H1 (cell line): ENCODE measurements at regions not wholly inside any gene's neighbourhood (a gene's known extent, or its start where the extent isn't known, plus 50 kb on each side); places are given as distances from the start of the nearest gene placed in this dataset.

Source experiments
- CTCF ChIA-PET: fragments of 300-600 bp; sonication (Branson Sonifier 250); formaldehyde crosslinking; loops from one replicate; lab custom pipeline; 2021; ENCODE audit not compliant: partially characterized antibody; lab: Charles Lee
- POLR2A ChIA-PET: fragments of 300-600 bp; sonication (Branson Sonifier 250); formaldehyde crosslinking; loops from one replicate; lab custom pipeline; 2021; ENCODE audit warnings: inconsistent platforms; ENCODE audit not compliant: partially characterized antibody; lab: Charles Lee
- DNase-seq, 2 experiments: peaks; one replicate each; pipeline versions ENCODE4 v3.0.0 to v3.0.0-alpha.2; 2010 to 2022; ENCODE audit warnings: low spot score in 2 of 2, low read depth in 1 of 2, mixed read lengths in 1 of 2
- FAIRE-seq: peaks from 2 replicates; lab custom pipeline; 2011; peaks lifted over from hg19 to GRCh38; lab: Jason Lieb, UNC
- H2AFZ ChIP-seq: 2 replicates; pipeline ENCODE4 v1.8.1; 2012; ENCODE audit warnings: low read length, inconsistent platforms
- H2AK5ac ChIP-seq: 2 replicates; pipeline ENCODE4 v1.6.1; 2013; ENCODE audit warnings: low read depth, low read length
- H2BK120ac ChIP-seq: replicated peaks from 2 replicates; pipeline ENCODE3; 2013; ENCODE audit warnings: low read depth, low read length, inconsistent platforms
- H2BK12ac ChIP-seq: 2 replicates; pipeline ENCODE4 v1.6.1; 2013; ENCODE audit warnings: low read depth, low read length
- H2BK15ac ChIP-seq: 2 replicates; pipeline ENCODE4 v1.6.1; 2013; ENCODE audit warnings: low read length
- H2BK20ac ChIP-seq: 2 replicates; pipeline ENCODE4 v1.6.1; 2013; ENCODE audit warnings: low read length
- H2BK5ac ChIP-seq: 2 replicates; pipeline ENCODE4 v1.6.1; 2013; ENCODE audit warnings: low read depth, low read length
- H3K14ac ChIP-seq: 2 replicates; pipeline ENCODE4 v1.6.1; 2013; ENCODE audit warnings: inconsistent platforms; ENCODE audit not compliant: insufficient read length
- H3K18ac ChIP-seq: 2 replicates; pipeline ENCODE4 v1.6.1; 2013; ENCODE audit warnings: low read length; ENCODE audit errors: extremely low read depth
- H3K23ac ChIP-seq: 2 replicates; pipeline ENCODE4 v1.6.1; 2013; ENCODE audit warnings: inconsistent platforms; ENCODE audit not compliant: insufficient read length
- H3K23me2 ChIP-seq: 2 replicates; pipeline ENCODE4 v1.6.1; 2013; ENCODE audit warnings: low read depth, low read length
- H3K27ac ChIP-seq: 2 replicates; pipeline ENCODE4 v1.6.1; 2011; ENCODE audit warnings: low read depth, low read length, inconsistent platforms
- H3K27me3 ChIP-seq, 4 experiments: replicated peaks in 1 of 4; 1 replicate in 1 of 4; 2 replicates in 3 of 4; pipeline versions ENCODE4 v1.6.1 to v1.8.1; 2011 to 2013; ENCODE audit warnings: low read length in 3 of 4, mild to moderate bottlenecking in 3 of 4, inconsistent platforms in 2 of 4, mixed read lengths in 2 of 4, moderate library complexity in 1 of 4; ENCODE audit not compliant: control insufficient read depth in 3 of 4, insufficient read depth in 3 of 4; ENCODE audit errors: extremely low read depth in 1 of 4
- H3K36me3 ChIP-seq, 4 experiments: 2 replicates each; pipeline versions ENCODE4 v1.6.1 to v1.8.1; 2011 to 2013; ENCODE audit warnings: mild to moderate bottlenecking in 4 of 4, low read length in 3 of 4, moderate library complexity in 2 of 4, control low read depth in 1 of 4, inconsistent platforms in 1 of 4; ENCODE audit not compliant: insufficient read depth in 4 of 4, control insufficient read depth in 2 of 4
- H3K4ac ChIP-seq: replicated peaks from 2 replicates; pipeline ENCODE3; 2013; ENCODE audit warnings: low read length, low read depth, mixed read lengths, inconsistent platforms; ENCODE audit not compliant: insufficient read length
- H3K4me1 ChIP-seq, 4 experiments: replicated peaks in 1 of 4; 1 replicate in 1 of 4; 2 replicates in 3 of 4; pipeline versions ENCODE4 v1.6.1 to v1.8.1; 2011 to 2013; ENCODE audit warnings: low read length in 3 of 4, inconsistent platforms in 2 of 4, mixed read lengths in 1 of 4; ENCODE audit not compliant: insufficient read depth in 4 of 4, control insufficient read depth in 3 of 4
- H3K4me2 ChIP-seq, 2 experiments: 2 replicates each; pipeline versions ENCODE4 v1.6.1 to v1.8.1; 2011 to 2013; ENCODE audit warnings: low read depth in 2 of 2, low read length in 2 of 2, control low read depth in 1 of 2, inconsistent platforms in 1 of 2, mild to moderate bottlenecking in 1 of 2; ENCODE audit not compliant: insufficient read depth in 1 of 2
- H3K4me3 ChIP-seq, 4 experiments: fragments of 200-600, 300-600 bp in 1 of 4; sonication (generic), shearing (Covaris generic), sonication (Bioruptor Twin) in 1 of 4; 2 replicates each; pipeline versions ENCODE4 v1.5.1 to v1.8.1; 2011 to 2016; ENCODE audit warnings: low read length in 4 of 4, low read depth in 3 of 4, control low read depth in 2 of 4, inconsistent platforms in 2 of 4, mild to moderate bottlenecking in 2 of 4, mixed read lengths in 1 of 4, moderate library complexity in 1 of 4; ENCODE audit not compliant: insufficient read depth in 2 of 4; ENCODE audit errors: extremely low read depth in 1 of 4
- H3K56ac ChIP-seq: replicated peaks from 2 replicates; pipeline ENCODE3; 2013; ENCODE audit warnings: low read depth, mild to moderate bottlenecking, mixed read lengths, low read length, inconsistent platforms; ENCODE audit not compliant: insufficient read length
- H3K79me1 ChIP-seq: 2 replicates; pipeline ENCODE4 v1.6.1; 2013; ENCODE audit warnings: low read depth, low read length, control low read depth
- H3K79me2 ChIP-seq, 2 experiments: 2 replicates each; pipeline versions ENCODE4 v1.6.1 to v1.8.1; 2012 to 2013; ENCODE audit warnings: low read length in 2 of 2, mild to moderate bottlenecking in 2 of 2, inconsistent platforms in 1 of 2; ENCODE audit not compliant: insufficient read depth in 2 of 2, control insufficient read depth in 1 of 2
- H3K9ac ChIP-seq, 4 experiments: replicated peaks in 1 of 4; 1 replicate in 1 of 4; 2 replicates in 3 of 4; pipeline versions ENCODE4 v1.6.1 to v1.8.1; 2011 to 2013; ENCODE audit warnings: low read depth in 3 of 4, low read length in 3 of 4, control low read depth in 2 of 4, mild to moderate bottlenecking in 2 of 4, moderate library complexity in 2 of 4, inconsistent platforms in 1 of 4; ENCODE audit errors: extremely low read depth in 1 of 4
- H3K9me3 ChIP-seq, 2 experiments: 2 replicates each; pipeline versions ENCODE4 v1.6.1 to v1.8.1; 2012 to 2013; ENCODE audit warnings: mild to moderate bottlenecking in 2 of 2, moderate library complexity in 2 of 2, control low read depth in 1 of 2, inconsistent platforms in 1 of 2, low read depth in 1 of 2, low read length in 1 of 2, mixed read lengths in 1 of 2; ENCODE audit not compliant: insufficient read depth in 2 of 2
- H4K20me1 ChIP-seq, 2 experiments: replicated peaks in 1 of 2; 2 replicates each; pipeline versions ENCODE3 to v1.8.1; 2011 to 2013; ENCODE audit warnings: inconsistent platforms in 2 of 2, low read length in 2 of 2, mild to moderate bottlenecking in 1 of 2; ENCODE audit not compliant: insufficient read depth in 2 of 2, control insufficient read depth in 1 of 2
- H4K5ac ChIP-seq: 2 replicates; pipeline ENCODE4 v1.6.1; 2013; ENCODE audit warnings: low read length, low read depth, mixed read lengths, inconsistent platforms; ENCODE audit not compliant: insufficient read length
- H4K8ac ChIP-seq: 2 replicates; pipeline ENCODE4 v1.8.0; 2013; ENCODE audit warnings: mild to moderate bottlenecking, moderate library complexity, low read length, inconsistent platforms; ENCODE audit not compliant: insufficient read depth; ENCODE audit errors: extremely low read depth
- H4K91ac ChIP-seq: replicated peaks from 2 replicates; pipeline ENCODE3; 2013; ENCODE audit warnings: low read length, mixed read lengths, inconsistent platforms; ENCODE audit not compliant: insufficient read length
- BRCA1 ChIP-seq: IDR thresholded peaks from 2 replicates; pipeline ENCODE4 v1.6.1; 2012; ENCODE audit warnings: low read depth, low read length, improper control_type of control experiment
- CHD1 ChIP-seq: IDR thresholded peaks from 2 replicates; pipeline ENCODE4 v1.6.1; 2012; ENCODE audit warnings: low read depth, low read length, improper control_type of control experiment
- EP300 ChIP-seq, 2 experiments: IDR thresholded peaks; 1 replicate in 1 of 2; 2 replicates in 1 of 2; pipeline ENCODE4 v1.6.1; 2011 to 2012; ENCODE audit warnings: low read depth in 2 of 2, low read length in 2 of 2, mild to moderate bottlenecking in 2 of 2, borderline replicate concordance in 1 of 2, inconsistent platforms in 1 of 2, moderate library complexity in 1 of 2
- GABPA ChIP-seq: IDR thresholded peaks from 2 replicates; pipeline ENCODE4 v1.6.1; 2011; ENCODE audit warnings: mild to moderate bottlenecking, low read length, moderate library complexity, borderline replicate concordance; ENCODE audit not compliant: insufficient read depth
- RXRA ChIP-seq: IDR thresholded peaks from 2 replicates; pipeline ENCODE4 v1.6.1; 2011; ENCODE audit warnings: low read depth, mild to moderate bottlenecking, low read length, moderate library complexity; ENCODE audit not compliant: insufficient read depth
- SIRT6 ChIP-seq: IDR thresholded peaks from one replicate; pipeline ENCODE4 v1.7.1; 2012; ENCODE audit warnings: low read length, inconsistent platforms
- TBP ChIP-seq: IDR thresholded peaks from 2 replicates; pipeline ENCODE4 v1.6.1; 2011; ENCODE audit warnings: low read depth, low read length, improper control_type of control experiment
- WGBS, 2 experiments: shearing (Covaris generic) in 1 of 2; methylation state at CpG; one replicate each; pipeline versions ENCODE4 v1.1.6 to v1.1.7; 2013 to 2015; ENCODE audit warnings: low lambda C conversion rate in 2 of 2, mixed read lengths in 2 of 2, inconsistent platforms in 1 of 2, low coverage in 1 of 2, missing lambda C conversion rate in 1 of 2; ENCODE audit not compliant: insufficient replicate concordance in 2 of 2, insufficient coverage in 1 of 2, insufficient read length in 1 of 2; ENCODE audit errors: extremely low coverage in 1 of 2, missing lambda C conversion rate in 1 of 2; 5-methylcytosine and 5-hydroxymethylcytosine counted together
- TF ChIP-seq, protein P1 (sequence below): IDR thresholded peaks from 2 replicates; pipeline ENCODE4 v1.6.1; 2011; ENCODE audit warnings: low read depth, mild to moderate bottlenecking, low read length; ENCODE audit not compliant: insufficient read depth
- TF ChIP-seq, protein P2 (sequence below): IDR thresholded peaks from 2 replicates; pipeline ENCODE4 v1.6.1; 2012; ENCODE audit warnings: inconsistent platforms

DNA sequence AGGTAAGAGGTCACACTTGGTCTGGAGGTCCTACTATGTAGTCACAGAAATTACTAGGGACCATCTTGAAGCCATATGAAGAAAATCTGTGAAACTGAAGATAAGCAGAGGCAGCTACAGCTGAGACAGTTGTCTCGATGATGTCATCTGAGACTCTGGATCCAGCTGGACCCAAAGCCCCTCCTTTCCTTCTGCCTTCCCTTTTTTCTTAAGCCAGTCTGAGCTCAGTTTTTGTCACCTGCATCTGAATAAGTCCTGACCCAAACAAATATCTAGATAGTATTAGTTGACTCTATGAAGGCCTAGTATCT is 143.3 kb downstream of the ETS2 start:
- Histone ChIP-seq H3K23ac (no peak overlapping the region), H4K5ac (no peak overlapping the region), H2AFZ (no peak overlapping the region), H3K14ac (no peak overlapping the region), H3K18ac (no peak overlapping the region), H3K4me2 (no peak overlapping the region), H3K27me3 (peaks cover 0 to 4% (median 1%) of the 10 kb centered on the region in 4 experiments; a peak in 2 of 7 replicates), H3K79me1 (no peaks in the 10 kb centered on the region), H3K9me3 (no peaks in the 10 kb centered on the region), H3K9ac (no peak overlapping the region), H3K23me2 (no peaks in the 10 kb centered on the region), H2BK5ac (no peak overlapping the region), H4K8ac (no peak overlapping the region), H3K4me1 (peaks cover 4 to 12% (median 7%) of the 10 kb centered on the region in 4 experiments), H2BK15ac (no peak overlapping the region), H3K4me3 (no peak overlapping the region), H2BK12ac (no peak overlapping the region; the same call in 1 of the 2 replicates), H4K91ac (no peak overlapping the region), H2BK120ac (no peak overlapping the region), H3K4ac (no peak overlapping the region), H4K20me1 (no peaks in the 10 kb centered on the region), H2AK5ac (no peak overlapping the region), H3K36me3 (no peaks in the 10 kb centered on the region), H2BK20ac (no peak overlapping the region), H3K27ac (no peak overlapping the region), H3K79me2 (no peaks in the 10 kb centered on the region), H3K56ac (no peak overlapping the region)
- FAIRE-seq (no peak), DNase-seq (no peak)
- 88% methylated on average over 1 of the region's 1 CpG; no CpG with 5 or more reads in 1 of the 2 experiments for WGBS, 2 experiments
- CTCF ChIA-PET, result interaction anchor here (2.3 kb wide), 1 partner anchor 73 kb away, joined by 6 read pairs; no protein-coding TSS in a partner anchor
- POLR2A ChIA-PET, result no interaction called here
- TF ChIP-seq CHD1, result no peak
- TF ChIP-seq BRCA1, result no peak
- no peak for TF ChIP-seq EP300 (IDR thresholded peaks at IDR 0.05; ENCODE audit: borderline replicate concordance in 1 of 2, low read depth in 2 of 2, low read length in 2 of 2)
- TF ChIP-seq, protein P1, sequence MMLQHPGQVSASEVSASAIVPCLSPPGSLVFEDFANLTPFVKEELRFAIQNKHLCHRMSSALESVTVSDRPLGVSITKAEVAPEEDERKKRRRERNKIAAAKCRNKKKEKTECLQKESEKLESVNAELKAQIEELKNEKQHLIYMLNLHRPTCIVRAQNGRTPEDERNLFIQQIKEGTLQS, result no peak
- no peak for TF ChIP-seq SIRT6
- TF ChIP-seq, protein P2, sequence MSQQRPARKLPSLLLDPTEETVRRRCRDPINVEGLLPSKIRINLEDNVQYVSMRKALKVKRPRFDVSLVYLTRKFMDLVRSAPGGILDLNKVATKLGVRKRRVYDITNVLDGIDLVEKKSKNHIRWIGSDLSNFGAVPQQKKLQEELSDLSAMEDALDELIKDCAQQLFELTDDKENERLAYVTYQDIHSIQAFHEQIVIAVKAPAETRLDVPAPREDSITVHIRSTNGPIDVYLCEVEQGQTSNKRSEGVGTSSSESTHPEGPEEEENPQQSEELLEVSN, result no peak
- no peak for TF ChIP-seq RXRA
- no peak for TF ChIP-seq TBP
- no peak for TF ChIP-seq GABPA
